Femur (tissue), 1 donor: ENCODE measurements at regions not wholly inside any gene's neighbourhood (a gene's known extent, or its start where the extent isn't known, plus 50 kb on each side); places are given as distances from the start of the nearest gene placed in this dataset.
"Not testable (repeated sequence)": the region's sequence is repeated elsewhere in the genome, so short reads cannot be mapped to it uniquely, and the experiment has no call there.

Experiments
- DNase-seq: peaks from one replicate; pipeline ENCODE4 v3.0.0-alpha.2; 2017

DNA sequence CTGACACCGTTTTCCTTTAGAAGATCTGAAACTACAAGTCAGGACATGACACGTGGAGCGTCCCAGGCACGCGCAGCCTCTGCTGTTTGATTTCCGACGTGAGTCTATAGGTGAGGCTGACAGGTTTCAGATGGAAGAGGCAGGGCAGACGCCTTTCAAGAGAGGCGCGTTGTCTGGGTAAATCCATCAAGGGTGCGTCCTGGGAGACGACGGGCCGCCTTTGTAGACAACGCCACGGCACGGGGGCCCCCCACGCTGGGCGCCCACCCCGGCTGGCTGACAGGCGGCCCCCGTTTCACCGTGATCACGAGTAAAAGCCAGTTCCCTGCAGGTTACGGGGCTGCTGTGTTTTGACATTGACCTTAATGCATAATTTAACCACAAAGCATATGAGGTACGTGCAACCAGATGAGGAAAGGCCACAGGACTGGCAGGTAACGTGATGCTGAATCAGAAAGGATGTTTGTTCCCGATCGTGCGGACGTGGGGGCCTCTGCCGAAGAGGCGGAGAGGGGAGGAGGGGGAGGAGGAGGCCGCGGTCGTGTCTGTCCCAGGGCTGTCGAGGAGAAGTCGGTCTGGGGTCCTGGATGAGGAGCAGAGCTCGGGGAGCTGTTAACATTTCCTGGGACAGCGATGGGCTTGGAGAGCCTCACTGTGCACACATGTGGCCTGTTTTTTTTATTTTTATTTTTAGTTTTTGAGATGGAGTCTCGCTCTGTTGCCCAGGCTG is 51.1 kb upstream of the PPP2R3B start:
- no peak for DNase-seq

GRCh38 chrX:439241-439640 is 52.5 kb upstream of the PPP2R3B start:
- no peak for DNase-seq

- no peak for DNase-seq
Observed at GRCh38 chrX:439719-440118, 53.0 kb upstream of the PPP2R3B start.

- DNase-seq: no peak
Observed at GRCh38 chrX:440636-441035, 53.9 kb upstream of the PPP2R3B start.

- no peak for DNase-seq
Observed at GRCh38 chrX:443536-444210, 57.0 kb upstream of the PPP2R3B start.

GRCh38 chrX:444305-444704 is 57.6 kb upstream of the PPP2R3B start:
- DNase-seq: no peak

DNA sequence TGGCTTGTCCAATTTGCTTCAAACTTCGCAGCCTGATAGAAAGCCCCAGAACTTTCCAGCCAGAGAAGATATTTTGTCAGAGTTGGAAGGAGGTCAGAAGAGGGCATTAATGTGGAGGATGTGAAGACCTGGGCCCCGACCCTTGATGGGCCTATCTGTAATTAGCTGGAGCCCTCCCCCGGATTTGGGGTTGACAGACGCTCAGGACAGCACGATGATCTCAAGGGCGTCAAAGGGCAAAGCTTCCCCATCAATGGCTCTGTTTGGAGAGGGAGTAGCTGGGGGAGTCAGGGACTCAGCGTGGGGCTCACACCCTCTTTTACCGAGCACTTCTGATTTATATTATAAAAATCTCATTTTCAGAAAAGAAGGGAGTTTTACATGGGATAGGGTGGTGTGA is 59.0 kb upstream of the PPP2R3B start:
- DNase-seq: no peak

DNA sequence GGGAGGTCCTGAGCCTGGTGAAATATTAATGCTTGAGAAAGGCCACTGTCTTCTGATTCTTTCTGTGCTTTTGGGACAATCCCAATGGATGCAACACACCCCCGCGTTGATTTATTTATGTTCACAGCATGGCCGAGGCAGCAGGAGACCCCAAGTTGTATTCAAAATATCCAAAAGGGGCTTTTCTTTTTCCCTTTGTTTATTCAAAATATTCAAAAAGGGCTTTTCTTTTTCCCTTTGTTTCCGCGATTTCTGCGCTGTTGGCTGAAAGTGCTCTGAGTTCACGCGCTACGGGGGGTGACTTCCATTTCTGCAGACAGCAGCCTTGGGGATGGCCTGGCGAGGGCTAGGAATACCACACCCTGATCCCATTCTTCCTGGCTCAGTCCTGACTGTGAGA is 59.5 kb upstream of the PPP2R3B start:
- DNase-seq: no peak

DNA sequence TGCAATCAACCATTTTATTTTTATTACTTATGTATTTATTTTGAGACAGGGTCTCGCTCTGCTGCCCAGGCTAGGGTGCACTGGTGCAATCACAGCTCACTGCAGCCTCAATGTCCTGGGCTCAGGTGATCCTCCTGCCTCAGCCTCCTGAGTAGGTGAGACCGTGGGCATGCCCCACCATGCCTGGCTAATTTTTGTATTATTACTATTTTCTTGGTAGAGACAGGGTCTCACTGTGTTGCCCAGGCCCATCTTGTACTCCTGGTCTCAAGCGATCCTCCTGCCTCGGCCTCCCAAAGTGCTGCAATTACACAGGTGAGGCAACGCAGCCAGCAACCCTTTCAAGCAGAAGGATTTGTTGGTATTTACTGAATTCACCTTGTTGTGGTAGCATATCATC is 60.3 kb upstream of the PPP2R3B start:
- no peak for DNase-seq

GRCh38 chrX:451750-452149 is 65.0 kb upstream of the PPP2R3B start:
- DNase-seq: not testable (repeated sequence)

DNA sequence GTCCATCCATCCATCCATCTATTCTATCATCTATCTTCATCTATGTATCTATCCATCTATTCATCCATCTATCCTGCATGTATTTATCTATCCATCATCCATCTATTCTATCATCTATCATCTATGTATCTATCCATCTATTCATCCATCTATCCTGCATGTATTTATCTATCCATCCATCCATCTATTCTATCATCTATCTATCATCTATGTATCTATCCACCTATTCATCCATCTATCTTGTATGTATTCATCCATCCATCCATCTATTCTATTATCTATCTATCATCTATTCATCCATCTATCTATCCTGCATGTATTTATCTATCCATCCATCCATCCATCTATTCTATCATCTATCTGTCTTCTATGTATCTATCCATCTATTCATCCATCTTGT is 65.9 kb upstream of the PPP2R3B start:
- no peak for DNase-seq

DNA sequence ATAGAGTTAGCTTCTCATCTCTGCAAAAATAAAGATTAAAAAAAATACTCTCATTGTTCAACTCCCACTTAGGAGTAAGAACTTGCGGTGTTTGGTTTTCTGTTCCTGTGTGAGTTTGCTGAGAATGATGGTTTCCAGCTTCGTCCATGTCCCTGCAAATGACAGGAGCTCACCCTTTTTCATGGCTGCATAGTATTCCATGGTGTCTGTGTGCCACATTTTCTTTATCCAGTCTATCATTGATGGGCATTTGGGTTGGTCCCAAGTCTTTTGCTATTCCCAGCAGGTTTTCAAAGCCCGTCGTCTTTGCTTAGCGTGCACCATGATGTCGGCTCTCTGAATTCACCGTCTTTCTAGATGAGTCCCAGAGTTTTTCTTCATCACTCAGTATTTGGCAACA is 67.8 kb upstream of the PPP2R3B start:
- DNase-seq: not testable (repeated sequence)

- DNase-seq: no peak
Observed at GRCh38 chrX:455199-455598, 68.5 kb upstream of the PPP2R3B start.

GRCh38 chrX:455673-456072 is 69.0 kb upstream of the PPP2R3B start:
- no peak for DNase-seq

DNA sequence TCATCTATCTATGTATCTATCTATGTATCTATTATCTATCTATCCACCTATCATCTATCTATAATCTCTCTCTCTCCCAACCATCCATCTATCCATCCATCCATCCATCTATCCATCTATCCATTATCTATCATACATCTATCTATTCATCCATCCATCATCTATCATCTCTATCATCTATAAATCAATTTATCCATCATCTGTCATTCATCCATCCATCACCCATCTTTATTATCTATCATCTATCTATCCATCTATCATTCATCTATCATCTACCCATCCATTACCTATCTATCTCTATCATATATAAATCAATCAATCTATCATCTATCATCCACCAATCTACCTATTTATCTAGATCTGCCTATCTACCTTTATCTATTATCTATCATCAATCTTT is 69.4 kb upstream of the PPP2R3B start:
- no peak for DNase-seq

DNA sequence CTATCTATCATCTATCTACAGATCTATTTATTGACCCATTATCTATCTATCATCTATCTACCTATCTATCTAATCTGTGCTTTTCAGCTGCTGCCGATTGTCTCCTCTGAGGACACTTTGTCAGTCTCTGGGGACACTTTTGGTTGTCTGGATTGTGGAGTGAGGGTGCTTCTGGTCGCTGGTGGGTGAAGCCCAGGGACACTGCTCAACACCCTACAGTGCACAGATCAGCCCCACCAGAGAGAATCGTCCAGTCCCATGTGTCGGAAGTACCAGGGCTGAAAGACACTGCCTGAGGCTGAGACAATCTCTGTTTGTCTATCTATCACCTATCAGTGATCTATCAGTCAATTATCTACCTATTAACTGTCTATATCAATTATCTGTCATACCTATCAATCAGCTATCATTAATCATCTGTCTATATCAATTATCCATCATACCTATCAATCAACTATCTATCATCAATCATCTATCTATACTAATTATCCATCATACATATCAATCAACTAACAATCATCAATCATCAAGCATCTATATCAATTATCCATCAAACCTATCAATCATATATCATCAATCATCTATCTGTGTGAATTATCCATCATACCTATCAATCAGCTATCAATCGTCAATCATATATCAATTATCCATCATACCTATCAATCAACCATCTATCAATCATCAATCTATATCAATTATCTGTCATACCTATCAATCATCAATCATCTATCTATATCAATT is 70.0 kb upstream of the PPP2R3B start:
- no peak for DNase-seq

GRCh38 chrX:457292-457679 is 70.6 kb upstream of the PPP2R3B start:
- no peak for DNase-seq

DNA sequence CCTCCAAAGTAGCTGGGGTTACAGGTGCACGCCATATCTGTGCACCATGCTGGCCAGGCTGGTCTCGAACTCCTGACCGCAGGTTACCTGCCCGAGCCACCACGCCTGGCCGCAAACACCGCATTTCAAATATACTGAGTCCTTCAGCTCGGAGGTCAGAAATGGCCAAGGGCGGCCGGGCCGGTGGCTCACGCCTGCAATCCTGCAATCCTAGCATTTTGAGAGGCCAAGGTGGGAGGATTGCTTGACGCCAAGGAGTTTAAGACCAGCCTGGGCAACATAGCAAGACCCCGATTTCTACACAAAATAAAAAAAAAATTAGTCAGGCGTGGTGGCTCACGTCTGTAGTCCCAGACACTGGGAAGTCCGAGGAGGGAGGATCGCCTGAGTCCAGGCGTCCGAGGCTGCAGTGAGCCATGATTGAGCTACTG is 71.9 kb upstream of the PPP2R3B start:
- no peak for DNase-seq

DNA sequence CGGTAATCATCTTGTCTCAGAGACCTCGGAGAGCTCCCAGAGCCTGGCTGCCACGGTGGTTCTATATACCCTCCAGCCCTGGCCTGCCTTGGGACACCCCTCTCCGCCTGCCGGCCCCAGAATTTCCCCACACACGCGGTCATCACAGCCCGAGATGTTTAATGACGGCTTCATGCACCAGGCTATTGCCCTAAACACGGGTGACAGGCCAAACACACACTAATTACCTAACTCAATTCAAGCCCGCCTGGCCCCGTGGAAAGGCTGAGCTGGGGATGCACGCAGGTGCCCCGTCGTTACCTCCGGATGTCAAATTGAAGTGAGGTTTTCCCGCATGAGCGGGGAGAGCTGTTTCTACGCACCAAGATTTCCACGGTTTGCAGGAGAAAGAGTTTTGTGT is 72.9 kb upstream of the PPP2R3B start:
- no peak for DNase-seq

GRCh38 chrX:460116-460515 is 73.4 kb upstream of the PPP2R3B start:
- no peak for DNase-seq

DNA sequence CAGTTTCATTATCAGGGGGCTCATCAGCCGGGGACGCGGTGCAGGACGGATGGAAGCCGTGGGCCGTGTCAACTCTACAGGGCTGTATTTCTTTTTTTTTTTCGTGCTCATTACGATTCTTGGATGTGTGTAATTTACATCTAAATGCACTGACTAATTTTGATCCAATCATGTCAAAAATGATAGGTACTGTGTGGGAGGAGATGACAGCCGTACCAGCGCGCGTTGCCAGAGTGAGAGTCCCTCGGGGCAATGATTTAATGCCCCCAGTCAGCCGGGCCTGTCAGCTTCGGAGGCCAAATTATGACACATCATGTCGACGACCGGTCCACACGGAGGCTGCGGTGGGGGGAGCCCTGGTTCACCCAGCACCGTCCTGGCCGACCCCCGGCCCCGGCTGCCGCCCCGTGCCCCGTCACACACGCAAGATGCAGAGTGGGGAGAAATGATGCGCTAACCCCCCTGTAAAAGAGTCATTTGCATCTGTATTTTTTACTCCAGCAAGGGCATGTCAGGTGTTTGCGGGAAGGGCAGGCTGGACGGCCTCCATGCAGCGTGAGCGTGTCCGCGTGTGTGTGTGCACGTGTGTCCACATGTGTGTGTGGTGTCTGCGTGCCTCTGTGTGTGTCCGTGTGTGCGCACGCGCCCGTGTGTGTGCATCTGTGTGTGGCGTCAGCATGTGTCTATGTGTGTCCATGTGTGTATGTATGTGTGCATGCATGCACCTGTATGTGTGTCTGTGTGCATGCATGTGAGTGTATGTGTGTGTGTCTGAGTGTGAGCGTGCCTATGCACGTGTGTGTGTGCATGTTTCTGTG is 74.3 kb upstream of the PPP2R3B start:
- no peak for DNase-seq

GRCh38 chrX:462853-463252 is 76.1 kb upstream of the PPP2R3B start:
- no peak for DNase-seq
